ENCODE measurements at regions not wholly inside any gene's neighbourhood (a gene's known extent, or its start where the extent isn't known, plus 50 kb on each side); places are given as distances from the start of the nearest gene placed in this dataset.

- ATAC-seq (ENCODE audit: poor library complexity): no peak
- Histone ChIP-seq H3K9me3 (ENCODE audit: control insufficient read depth in 1 of 2, insufficient read depth in 1 of 2, low read length in 2 of 2) (no peaks in the 10 kb centered on the region), H3K27ac (ENCODE audit: low read depth in 1 of 2, low read length in 2 of 2) (no peak overlapping the region), H3K27me3 (ENCODE audit: control insufficient read depth in 1 of 2, insufficient read depth in 2 of 2, low read length in 2 of 2) (no peaks in the 10 kb centered on the region), H3K4me1 (ENCODE audit: insufficient read depth, low read length) (no peaks in the 10 kb centered on the region), H3K36me3 (ENCODE audit: insufficient read depth, low read length) (no peaks in the 10 kb centered on the region), H3K4me3 (ENCODE audit: low read length) (no peak overlapping the region)
- no peak for DNase-seq
- H3K27me3 Mint-ChIP-seq: no peaks in the 10 kb centered on the region
- no peak overlapping the region for H3K4me3 Mint-ChIP-seq
- CTCF ChIA-PET: no interaction called here
- TF ChIP-seq CTCF (IDR thresholded peaks at IDR 0.05): no peak
- intact Hi-C loops (cut with DNase I, micrococcal nuclease): no loop called here
- POLR2A ChIA-PET: no interaction called here
- H3K36me3 Mint-ChIP-seq (ENCODE audit: low read depth): no peaks in the 10 kb centered on the region
- H3K4me1 Mint-ChIP-seq (ENCODE audit: low read depth): no peaks in the 10 kb centered on the region
- H3K27ac Mint-ChIP-seq: no peak overlapping the region
- peaks cover 4% of the 10 kb centered on the region for H3K9me3 Mint-ChIP-seq
These were observed 855.5 kb upstream of the SEMA6D start for GRCh38 chr15:46861796-46862195.

- DNase-seq (no peak), ATAC-seq (ENCODE audit: poor library complexity) (no peak)
- H3K4me1 Mint-ChIP-seq (ENCODE audit: low read depth): no peaks in the 10 kb centered on the region
- H3K27ac Mint-ChIP-seq: no peak overlapping the region
- H3K4me3 Mint-ChIP-seq: no peak overlapping the region
- ChIA-PET CTCF (no interaction called here), POLR2A (no interaction called here)
- Histone ChIP-seq H3K27me3 (ENCODE audit: control insufficient read depth in 1 of 2, insufficient read depth in 2 of 2, low read length in 2 of 2) (no peaks in the 10 kb centered on the region), H3K36me3 (ENCODE audit: insufficient read depth, low read length) (no peaks in the 10 kb centered on the region), H3K4me1 (ENCODE audit: insufficient read depth, low read length) (no peaks in the 10 kb centered on the region), H3K9me3 (ENCODE audit: control insufficient read depth in 1 of 2, insufficient read depth in 1 of 2, low read length in 2 of 2) (no peaks in the 10 kb centered on the region), H3K4me3 (ENCODE audit: low read length) (no peak overlapping the region), H3K27ac (ENCODE audit: low read depth in 1 of 2, low read length in 2 of 2) (no peak overlapping the region)
- no peaks in the 10 kb centered on the region for H3K27me3 Mint-ChIP-seq
- no peak for TF ChIP-seq CTCF (IDR thresholded peaks at IDR 0.05)
- H3K9me3 Mint-ChIP-seq: peaks cover 8% of the 10 kb centered on the region
- intact Hi-C loops (cut with DNase I, micrococcal nuclease): no loop called here
- no peaks in the 10 kb centered on the region for H3K36me3 Mint-ChIP-seq (ENCODE audit: low read depth)
These were observed 852.1 kb upstream of the SEMA6D start for GRCh38 chr15:46865155-46865554.

GRCh38 chr15:46872286-46872980, 844.9 kb upstream of the SEMA6D start:
- no peak overlapping the region for H3K4me3 ChIP-seq (ENCODE audit: low read length)
- CTCF ChIA-PET: no interaction called here
- no peak for DNase-seq
- ATAC-seq (ENCODE audit: poor library complexity): no peak
- no peaks in the 10 kb centered on the region for H3K27me3 Mint-ChIP-seq
- no peaks in the 10 kb centered on the region for H3K36me3 ChIP-seq (ENCODE audit: insufficient read depth, low read length)
- POLR2A ChIA-PET: no interaction called here
- H3K36me3 Mint-ChIP-seq (ENCODE audit: low read depth): no peaks in the 10 kb centered on the region
- H3K9me3 Mint-ChIP-seq: peaks cover 4% of the 10 kb centered on the region
- H3K4me1 ChIP-seq (ENCODE audit: insufficient read depth, low read length): no peaks in the 10 kb centered on the region
- H3K27me3 ChIP-seq (ENCODE audit: control insufficient read depth in 1 of 2, insufficient read depth in 2 of 2, low read length in 2 of 2): no peaks in the 10 kb centered on the region
- no peaks in the 10 kb centered on the region for H3K9me3 ChIP-seq (ENCODE audit: control insufficient read depth in 1 of 2, insufficient read depth in 1 of 2, low read length in 2 of 2)
- intact Hi-C loops (cut with DNase I, micrococcal nuclease): no loop called here
- H3K27ac Mint-ChIP-seq: no peak overlapping the region
- H3K4me3 Mint-ChIP-seq: no peak overlapping the region
- no peak for TF ChIP-seq CTCF (IDR thresholded peaks at IDR 0.05)
- no peaks in the 10 kb centered on the region for H3K4me1 Mint-ChIP-seq (ENCODE audit: low read depth)
- H3K27ac ChIP-seq (ENCODE audit: low read depth in 1 of 2, low read length in 2 of 2): no peak overlapping the region

Data from CD4-positive, alpha-beta T cell (primary cell).